ENCODE measurements at regions not wholly inside any gene's neighbourhood (a gene's known extent, or its start where the extent isn't known, plus 50 kb on each side); places are given as distances from the start of the nearest gene placed in this dataset.

GRCh38 chr3:156024904-156025533, 95.4 kb upstream of the KCNAB1 start:
- peaks cover 13% of the 10 kb centered on the region for H3K27me3 ChIP-seq (ENCODE audit: insufficient read depth, poor library complexity, severe bottlenecking)
- H3K4me3 ChIP-seq (replicated peaks; ENCODE audit: insufficient read depth, low read length), result no peak overlapping the region
- no peak for DNase-seq (ENCODE audit: low read depth in 1 of 2, low spot score in 1 of 2)
- TF ChIP-seq CTCF (IDR thresholded peaks at IDR 0.05; ENCODE audit: insufficient read depth, low read length) (no peak), GABPA (IDR thresholded peaks at IDR 0.05; ENCODE audit: low read depth) (no peak), POLR2AphosphoS5 (IDR thresholded peaks at IDR 0.05; ENCODE audit: low read depth) (no peak), SPI1 (IDR thresholded peaks at IDR 0.05; ENCODE audit: borderline replicate concordance, low read depth) (no peak), REST (IDR thresholded peaks at IDR 0.05; ENCODE audit: insufficient replicate concordance, low read depth) (no peak)
- H3K27ac ChIP-seq (replicated peaks), result no peak overlapping the region

GRCh38 chr3:156029208-156029607, 91.2 kb upstream of the KCNAB1 start:
- Histone ChIP-seq H3K27me3 (ENCODE audit: insufficient read depth, poor library complexity, severe bottlenecking) (peaks cover 5% of the 10 kb centered on the region), H3K27ac (replicated peaks) (no peak overlapping the region), H3K4me3 (replicated peaks; ENCODE audit: insufficient read depth, low read length) (no peak overlapping the region)
- TF ChIP-seq REST (IDR thresholded peaks at IDR 0.05; ENCODE audit: insufficient replicate concordance, low read depth), result no peak
- TF ChIP-seq SPI1 (IDR thresholded peaks at IDR 0.05; ENCODE audit: borderline replicate concordance, low read depth), result no peak
- TF ChIP-seq POLR2AphosphoS5 (IDR thresholded peaks at IDR 0.05; ENCODE audit: low read depth), result no peak
- TF ChIP-seq GABPA (IDR thresholded peaks at IDR 0.05; ENCODE audit: low read depth), result no peak
- no peak for TF ChIP-seq CTCF (IDR thresholded peaks at IDR 0.05; ENCODE audit: insufficient read depth, low read length)
- no peak for DNase-seq (ENCODE audit: low read depth in 1 of 2, low spot score in 1 of 2)

DNA sequence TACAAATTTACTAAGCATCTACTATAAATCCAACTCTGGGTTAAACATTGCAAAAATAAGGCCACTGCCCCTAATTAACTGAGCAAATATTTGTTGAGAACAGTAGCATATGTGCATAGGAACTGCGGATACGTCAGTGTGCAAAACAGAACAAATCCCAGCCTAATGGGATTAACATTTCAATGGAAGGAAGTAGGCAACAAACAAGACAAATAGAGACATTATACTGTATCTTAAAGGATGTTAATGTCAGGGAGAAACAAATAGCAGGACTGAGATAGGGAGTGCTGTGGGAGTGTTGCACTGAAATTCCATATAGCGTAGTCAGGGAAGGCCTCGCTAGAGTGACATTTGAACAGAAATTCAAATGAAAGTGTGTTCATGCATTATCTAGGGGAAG, 89.7 kb upstream of the KCNAB1 start:
- TF ChIP-seq CTCF (IDR thresholded peaks at IDR 0.05; ENCODE audit: insufficient read depth, low read length) (no peak), REST (IDR thresholded peaks at IDR 0.05; ENCODE audit: insufficient replicate concordance, low read depth) (no peak)
- Histone ChIP-seq H3K4me3 (replicated peaks; ENCODE audit: insufficient read depth, low read length) (no peak overlapping the region), H3K27me3 (ENCODE audit: insufficient read depth, poor library complexity, severe bottlenecking) (no peaks in the 10 kb centered on the region), H3K27ac (replicated peaks) (no peak overlapping the region)
- no peak for DNase-seq (ENCODE audit: low read depth in 1 of 2, low spot score in 1 of 2)
